Activated T-helper 17 cell treated with anti-CD3 and anti-CD28 coated beads, Interleukin-2, amount 50 U/mL, for 72 hours (primary cell): ENCODE measurements at regions not wholly inside any gene's neighbourhood (a gene's known extent, or its start where the extent isn't known, plus 50 kb on each side); places are given as distances from the start of the nearest gene placed in this dataset.

ENCODE experiments used
- ATAC-seq: fragments of 150-1000 bp; cut with Tn5 transposase; replicated peaks from 2 replicates; pipeline ENCODE4 v1.10.0; 2021; ENCODE audit warnings: mild to moderate bottlenecking, moderate library complexity
- H3K27ac Mint-ChIP-seq: one replicate; pipeline ENCODE4 v1.8.0; 2022; ENCODE audit warnings: mixed read lengths
- H3K27me3 Mint-ChIP-seq: one replicate; pipeline ENCODE4 v1.8.0; 2022; ENCODE audit warnings: mixed read lengths
- H3K36me3 Mint-ChIP-seq: one replicate; pipeline ENCODE4 v1.8.0; 2022; ENCODE audit warnings: low read depth, mild to moderate bottlenecking, mixed read lengths
- H3K4me1 Mint-ChIP-seq: one replicate; pipeline ENCODE4 v1.8.0; 2022; ENCODE audit warnings: mixed read lengths
- H3K4me3 Mint-ChIP-seq: one replicate; pipeline ENCODE4 v1.8.0; 2022; ENCODE audit warnings: mild to moderate bottlenecking, mixed read lengths
- H3K9me3 Mint-ChIP-seq: one replicate; pipeline ENCODE4 v1.8.0; 2022; ENCODE audit warnings: mixed read lengths

DNA sequence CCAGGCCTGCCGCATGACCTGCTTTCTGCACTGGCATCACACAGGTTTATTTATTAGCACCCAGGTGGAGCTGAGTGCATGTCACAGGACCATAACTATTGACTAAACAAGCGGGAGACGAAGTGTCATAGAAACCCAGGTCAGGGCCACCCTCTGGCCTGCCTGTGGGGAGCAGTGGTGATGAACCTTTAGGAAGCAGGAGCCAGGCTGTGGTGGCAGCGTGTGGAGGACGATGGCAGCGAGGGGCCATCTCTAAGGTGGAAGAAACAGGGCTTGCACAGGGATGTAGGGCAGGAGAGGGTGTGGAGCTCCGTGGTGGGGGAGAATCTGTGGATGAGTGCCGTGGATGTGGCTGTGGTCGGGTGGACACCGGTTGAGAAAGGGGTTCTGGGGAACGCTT lies 275.3 kb downstream of the TEX29 start:
- peaks cover 4% of the 10 kb centered on the region for H3K4me1 Mint-ChIP-seq
- no peak overlapping the region for H3K4me3 Mint-ChIP-seq
- no peak for ATAC-seq
- H3K27ac Mint-ChIP-seq, result no peak overlapping the region
- peaks cover 14% of the 10 kb centered on the region for H3K27me3 Mint-ChIP-seq
- no peaks in the 10 kb centered on the region for H3K36me3 Mint-ChIP-seq
- no peaks in the 10 kb centered on the region for H3K9me3 Mint-ChIP-seq

DNA sequence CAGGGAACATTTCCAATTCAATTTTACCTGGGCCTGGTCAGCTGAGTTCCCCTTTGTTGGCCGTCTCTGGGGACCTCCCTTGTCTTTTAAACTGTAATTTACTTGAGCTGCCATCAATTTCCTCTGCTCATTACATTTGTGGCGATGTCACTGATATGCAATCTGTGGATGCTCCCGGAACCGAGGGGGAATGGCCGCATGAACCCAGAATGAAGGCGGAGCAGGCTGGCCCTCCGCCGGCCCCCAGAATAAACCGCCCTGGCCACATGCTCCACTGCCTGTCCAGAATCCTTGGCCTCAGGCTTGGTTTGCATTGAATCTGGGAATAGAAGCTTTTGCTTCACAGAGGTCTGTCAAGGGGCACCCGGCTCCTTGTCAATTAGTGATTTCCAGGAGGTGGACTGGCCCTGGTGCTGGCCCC lies 276.8 kb downstream of the TEX29 start:
- ATAC-seq, result no peak
- H3K27ac Mint-ChIP-seq, result no peak overlapping the region
- H3K36me3 Mint-ChIP-seq, result no peaks in the 10 kb centered on the region
- no peaks in the 10 kb centered on the region for H3K9me3 Mint-ChIP-seq
- H3K4me1 Mint-ChIP-seq, result no peaks in the 10 kb centered on the region
- peaks cover 14% of the 10 kb centered on the region for H3K27me3 Mint-ChIP-seq
- no peak overlapping the region for H3K4me3 Mint-ChIP-seq

DNA sequence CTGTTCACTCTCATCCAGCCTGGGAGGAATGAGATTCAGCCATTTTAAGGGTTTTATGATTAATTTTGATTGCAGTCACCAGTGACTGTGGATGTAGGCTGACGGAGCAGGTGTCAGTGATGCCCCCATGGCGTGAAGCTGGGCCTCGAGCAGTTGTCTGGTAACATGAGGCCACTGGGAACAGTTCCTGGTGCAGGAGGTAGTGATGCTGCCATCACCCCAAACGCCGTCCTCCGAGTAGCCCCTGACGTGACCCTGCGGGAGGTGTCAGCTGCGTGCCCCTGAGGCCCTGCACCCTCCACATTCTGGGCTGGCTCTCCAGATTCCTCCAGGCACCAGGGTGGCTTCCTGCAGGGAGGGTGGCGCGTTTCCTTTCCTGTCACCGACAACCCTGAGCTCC lies 277.2 kb downstream of the TEX29 start:
- Mint-ChIP-seq H3K9me3 (no peaks in the 10 kb centered on the region), H3K36me3 (no peaks in the 10 kb centered on the region), H3K27ac (no peak overlapping the region), H3K4me1 (no peaks in the 10 kb centered on the region), H3K4me3 (no peak overlapping the region), H3K27me3 (peaks cover 14% of the 10 kb centered on the region)
- no peak for ATAC-seq

DNA sequence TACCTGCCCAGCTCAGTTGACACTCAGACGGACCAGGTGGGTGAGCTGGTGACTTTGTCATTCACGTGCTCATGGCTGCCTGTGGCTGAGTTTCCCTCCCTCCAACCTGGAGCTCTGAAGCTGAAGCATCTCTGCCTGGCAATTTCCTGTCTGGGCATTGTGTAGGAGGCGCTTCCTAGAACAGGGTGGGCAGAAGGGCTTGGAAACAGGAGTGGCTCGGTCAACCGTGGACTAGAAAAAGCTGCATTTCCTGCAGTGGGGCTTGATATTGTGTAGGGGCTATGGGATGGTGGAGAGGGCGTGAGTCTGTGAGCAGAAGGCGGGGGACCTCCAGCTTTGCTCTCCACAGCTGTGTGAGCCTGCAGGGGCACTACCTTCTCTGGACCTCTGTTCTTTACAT lies 278.3 kb downstream of the TEX29 start:
- Mint-ChIP-seq H3K4me3 (no peak overlapping the region), H3K36me3 (no peaks in the 10 kb centered on the region), H3K27ac (no peak overlapping the region), H3K4me1 (no peaks in the 10 kb centered on the region), H3K9me3 (no peaks in the 10 kb centered on the region), H3K27me3 (peaks cover 14% of the 10 kb centered on the region)
- ATAC-seq, result no peak

DNA sequence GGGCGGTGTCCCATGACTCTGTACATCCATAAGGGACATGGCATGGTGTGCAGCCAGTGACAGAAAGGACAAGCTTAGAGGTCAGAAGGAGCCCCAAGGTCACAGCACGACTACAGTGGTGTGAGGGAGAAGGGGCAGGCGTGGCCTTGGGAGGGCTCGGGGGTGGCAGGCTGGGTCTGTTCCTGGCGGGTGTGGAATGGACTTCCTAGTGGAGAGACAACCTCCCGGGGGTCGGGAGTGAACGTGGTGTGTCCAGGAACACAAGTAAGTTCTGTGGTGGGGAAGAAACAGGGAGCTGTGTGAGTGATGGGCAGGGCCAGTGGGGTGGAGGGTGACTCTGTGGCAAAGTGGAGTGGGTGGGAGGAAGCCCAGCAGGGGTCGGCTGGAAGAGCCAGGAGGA lies 279.3 kb downstream of the TEX29 start:
- H3K9me3 Mint-ChIP-seq, result no peaks in the 10 kb centered on the region
- no peaks in the 10 kb centered on the region for H3K36me3 Mint-ChIP-seq
- peaks cover 13% of the 10 kb centered on the region for H3K27me3 Mint-ChIP-seq
- no peak overlapping the region for H3K4me3 Mint-ChIP-seq
- H3K27ac Mint-ChIP-seq, result no peak overlapping the region
- no peak for ATAC-seq
- no peaks in the 10 kb centered on the region for H3K4me1 Mint-ChIP-seq

DNA sequence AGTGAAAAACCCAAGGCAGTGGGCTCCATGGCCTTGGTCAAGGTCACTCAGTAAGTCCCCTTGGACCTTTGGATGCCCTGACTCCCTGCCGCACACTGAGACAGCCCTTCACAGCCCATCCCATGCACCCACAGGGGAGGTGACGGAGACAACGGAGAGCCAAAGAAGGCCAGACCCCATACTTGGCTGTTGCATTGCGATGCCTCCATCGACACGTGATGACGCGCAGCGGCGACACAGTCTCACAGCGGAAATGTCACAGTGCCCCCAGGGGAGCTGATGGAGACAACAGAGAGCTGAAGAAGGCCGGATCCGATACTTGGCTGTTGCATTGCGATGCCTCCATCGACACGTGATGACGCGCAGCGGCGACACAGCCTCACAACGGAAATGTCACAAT lies 282.4 kb downstream of the TEX29 start:
- Mint-ChIP-seq H3K36me3 (no peaks in the 10 kb centered on the region), H3K27me3 (peaks cover 15% of the 10 kb centered on the region), H3K9me3 (no peaks in the 10 kb centered on the region), H3K4me3 (no peak overlapping the region), H3K27ac (no peak overlapping the region), H3K4me1 (no peaks in the 10 kb centered on the region)
- no peak for ATAC-seq

DNA sequence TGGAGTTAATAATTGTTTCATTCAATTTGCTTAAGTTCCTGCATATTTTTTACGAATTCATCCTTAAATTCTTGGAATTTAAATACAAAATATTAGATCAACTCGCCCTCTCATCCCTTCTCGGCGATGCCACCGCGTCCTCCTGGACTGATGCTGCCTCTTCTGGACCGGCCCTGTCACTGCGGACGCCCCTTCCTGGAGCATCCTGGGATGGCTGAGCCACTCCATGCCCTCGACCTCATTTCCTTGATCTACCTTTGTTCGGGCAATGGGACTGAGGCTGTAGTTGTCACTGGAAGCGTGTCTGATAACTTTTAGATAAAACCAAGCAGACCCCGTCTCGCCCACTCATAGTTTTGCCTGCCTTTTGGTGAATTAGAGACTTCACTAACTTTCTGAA lies 283.7 kb downstream of the TEX29 start:
- no peak overlapping the region for H3K27ac Mint-ChIP-seq
- H3K36me3 Mint-ChIP-seq, result no peaks in the 10 kb centered on the region
- peaks cover 9% of the 10 kb centered on the region for H3K27me3 Mint-ChIP-seq
- no peak for ATAC-seq
- H3K4me1 Mint-ChIP-seq, result no peaks in the 10 kb centered on the region
- H3K4me3 Mint-ChIP-seq, result no peak overlapping the region
- H3K9me3 Mint-ChIP-seq, result no peaks in the 10 kb centered on the region

DNA sequence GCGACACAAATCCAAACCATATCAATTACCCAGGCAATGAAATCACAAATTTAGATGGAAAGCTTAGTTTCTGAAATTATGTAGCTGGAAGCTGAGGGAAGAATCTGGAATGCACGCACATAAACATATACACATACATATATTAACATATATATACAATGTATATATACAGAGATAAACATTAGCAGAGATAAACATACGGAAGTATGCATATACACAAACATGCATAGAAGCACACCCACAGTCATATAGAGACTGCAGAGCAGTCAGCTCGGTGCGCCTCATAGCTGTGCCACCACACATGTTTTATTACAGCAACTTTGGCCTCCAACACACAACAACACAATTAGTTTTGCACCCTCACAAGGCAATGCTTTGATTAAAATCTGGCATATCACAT lies 288.1 kb downstream of the TEX29 start:
- Mint-ChIP-seq H3K4me1 (no peaks in the 10 kb centered on the region), H3K27ac (no peak overlapping the region), H3K4me3 (no peak overlapping the region), H3K36me3 (no peaks in the 10 kb centered on the region), H3K9me3 (no peaks in the 10 kb centered on the region), H3K27me3 (peaks cover 8% of the 10 kb centered on the region)
- ATAC-seq, result no peak

DNA sequence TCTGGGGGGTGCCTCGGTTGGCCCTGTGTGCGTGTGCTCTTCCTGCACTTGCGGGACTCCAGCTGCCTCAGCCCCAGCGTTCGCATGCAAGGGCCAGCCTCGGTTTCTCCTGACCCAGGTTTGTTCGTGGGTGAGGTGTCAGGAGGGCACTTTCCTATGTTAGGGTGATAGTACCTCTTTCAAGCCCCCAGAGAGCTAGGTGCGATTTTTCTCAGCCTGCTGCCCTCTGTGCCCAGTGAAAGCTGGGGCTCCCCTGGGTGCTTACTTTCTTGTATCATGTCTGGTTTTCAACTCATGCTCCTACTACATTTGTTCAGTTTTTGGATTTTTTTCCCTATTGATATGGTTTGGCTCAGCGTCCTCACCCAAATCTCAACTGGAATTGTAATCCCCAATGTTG lies 289.2 kb downstream of the TEX29 start:
- H3K4me1 Mint-ChIP-seq, result no peaks in the 10 kb centered on the region
- no peaks in the 10 kb centered on the region for H3K36me3 Mint-ChIP-seq
- no peak overlapping the region for H3K4me3 Mint-ChIP-seq
- no peak for ATAC-seq
- H3K9me3 Mint-ChIP-seq, result no peaks in the 10 kb centered on the region
- peaks cover 8% of the 10 kb centered on the region for H3K27me3 Mint-ChIP-seq
- H3K27ac Mint-ChIP-seq, result no peak overlapping the region

DNA sequence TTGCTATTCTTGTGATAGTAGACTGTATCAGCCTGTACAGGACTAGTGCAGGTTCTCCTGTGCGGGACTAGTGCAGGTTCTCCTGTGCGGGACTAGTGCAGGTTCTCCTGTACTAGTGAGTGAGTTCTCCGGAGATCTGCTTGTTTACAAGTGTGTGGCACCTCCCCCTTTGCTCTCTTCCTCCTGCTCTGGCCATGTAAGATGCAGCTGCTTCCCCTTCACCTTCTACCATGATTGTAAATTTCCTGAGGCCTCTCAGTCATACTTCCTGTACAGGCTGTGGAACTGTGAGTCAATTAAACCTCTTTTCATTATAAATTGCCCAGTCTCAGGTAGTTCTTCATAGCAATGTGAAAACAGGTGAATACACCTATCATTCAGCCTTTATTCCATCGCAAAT lies 289.6 kb downstream of the TEX29 start:
- Mint-ChIP-seq H3K27me3 (peaks cover 8% of the 10 kb centered on the region), H3K9me3 (no peaks in the 10 kb centered on the region), H3K4me1 (no peaks in the 10 kb centered on the region), H3K4me3 (no peak overlapping the region), H3K36me3 (no peaks in the 10 kb centered on the region), H3K27ac (no peak overlapping the region)
- ATAC-seq, result no peak

DNA sequence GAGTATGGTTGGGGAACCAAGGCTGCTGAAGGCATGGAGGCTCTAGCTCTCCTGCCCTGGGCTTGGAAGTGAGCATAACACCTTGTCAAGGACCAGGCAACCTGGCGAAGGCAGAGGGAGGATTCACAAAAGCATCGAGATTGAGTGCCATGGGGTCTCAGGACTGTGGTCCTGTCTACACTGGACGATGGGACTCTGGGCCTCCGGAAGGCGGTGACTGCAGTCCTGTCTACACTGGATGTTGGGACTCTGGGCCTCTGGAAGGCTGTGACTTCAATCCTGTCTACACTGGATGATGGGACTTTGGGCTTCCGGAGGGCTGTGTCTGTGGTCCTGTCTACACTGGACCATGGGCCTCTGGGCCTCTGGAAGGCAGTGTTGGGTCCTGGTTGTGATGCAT lies 290.4 kb downstream of the TEX29 start:
- Mint-ChIP-seq H3K4me3 (no peak overlapping the region), H3K9me3 (no peaks in the 10 kb centered on the region), H3K27me3 (peaks cover 8% of the 10 kb centered on the region), H3K4me1 (no peaks in the 10 kb centered on the region), H3K27ac (no peak overlapping the region), H3K36me3 (no peaks in the 10 kb centered on the region)
- ATAC-seq, result no peak

DNA sequence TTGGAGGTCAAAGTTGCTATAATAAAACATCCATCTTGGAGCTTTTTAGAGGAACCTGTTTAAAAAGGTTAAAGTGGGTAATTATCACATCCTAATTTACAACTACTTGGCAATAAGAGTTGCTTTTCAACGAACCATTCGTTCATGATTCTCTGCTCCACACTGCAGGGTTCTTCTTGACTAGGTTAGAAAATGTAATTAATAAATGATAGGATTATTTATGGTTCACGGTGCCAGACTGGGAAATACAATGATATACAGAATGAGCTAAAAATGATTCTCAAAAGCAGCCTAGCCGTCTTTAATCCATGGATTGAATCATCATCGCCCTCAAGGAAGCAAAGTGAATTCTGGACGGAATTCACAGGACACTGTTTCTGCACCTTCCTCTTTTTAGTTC lies 291.2 kb downstream of the TEX29 start:
- ATAC-seq, result no peak

DNA sequence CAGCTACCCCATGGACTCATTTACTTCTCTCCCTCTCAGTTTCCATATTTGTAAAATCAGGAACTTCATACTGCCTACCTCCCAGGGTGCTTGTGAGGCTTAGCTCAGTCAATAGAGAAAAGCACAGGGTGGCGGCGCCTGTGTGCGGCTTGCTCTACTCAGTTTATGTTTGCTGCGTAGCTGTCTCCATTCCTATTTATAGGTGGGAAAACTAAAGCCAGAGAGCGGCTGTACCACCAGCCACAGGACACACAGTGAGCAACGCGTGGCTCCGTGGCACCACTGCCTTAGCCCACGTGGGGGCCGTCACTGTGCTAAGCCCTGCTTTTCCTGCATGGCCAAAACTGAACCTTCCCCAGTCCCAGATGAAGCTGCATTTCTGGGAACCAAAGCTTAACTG lies 292.4 kb downstream of the TEX29 start:
- no peaks in the 10 kb centered on the region for H3K4me1 Mint-ChIP-seq
- no peaks in the 10 kb centered on the region for H3K36me3 Mint-ChIP-seq
- H3K4me3 Mint-ChIP-seq, result no peak overlapping the region
- peaks cover 3% of the 10 kb centered on the region for H3K27me3 Mint-ChIP-seq
- H3K27ac Mint-ChIP-seq, result no peak overlapping the region
- H3K9me3 Mint-ChIP-seq, result no peaks in the 10 kb centered on the region
- ATAC-seq, result no peak

More for the DNA sequence above, 291.2 kb downstream of the TEX29 start:
- H3K4me3 Mint-ChIP-seq, result no peak overlapping the region
- no peaks in the 10 kb centered on the region for H3K36me3 Mint-ChIP-seq
- H3K27me3 Mint-ChIP-seq, result peaks cover 6% of the 10 kb centered on the region
- no peaks in the 10 kb centered on the region for H3K4me1 Mint-ChIP-seq
- no peak overlapping the region for H3K27ac Mint-ChIP-seq
- H3K9me3 Mint-ChIP-seq, result no peaks in the 10 kb centered on the region

DNA sequence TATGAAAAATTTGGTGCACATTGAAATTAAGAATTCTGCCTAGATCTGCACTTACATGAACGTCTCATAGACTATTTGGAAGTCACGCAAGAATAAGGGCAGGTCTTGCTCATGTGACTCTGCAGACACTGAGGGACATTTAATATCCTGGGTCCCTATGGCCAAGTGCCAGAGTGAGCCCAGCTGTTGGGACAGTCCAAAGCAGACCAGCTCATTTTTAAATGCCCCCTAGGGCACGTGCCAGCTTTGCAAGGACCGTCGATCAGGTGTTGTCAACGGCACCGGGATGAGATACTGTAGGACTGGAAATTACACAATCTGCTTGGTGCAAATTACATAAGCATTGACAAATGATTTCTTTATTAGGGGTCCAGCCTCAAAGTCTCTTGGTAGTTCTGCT lies 293.6 kb downstream of the TEX29 start:
- ATAC-seq, result no peak
- Mint-ChIP-seq H3K4me3 (no peak overlapping the region), H3K9me3 (no peaks in the 10 kb centered on the region), H3K27me3 (peaks cover 3% of the 10 kb centered on the region), H3K36me3 (no peaks in the 10 kb centered on the region), H3K27ac (no peak overlapping the region), H3K4me1 (no peaks in the 10 kb centered on the region)

DNA sequence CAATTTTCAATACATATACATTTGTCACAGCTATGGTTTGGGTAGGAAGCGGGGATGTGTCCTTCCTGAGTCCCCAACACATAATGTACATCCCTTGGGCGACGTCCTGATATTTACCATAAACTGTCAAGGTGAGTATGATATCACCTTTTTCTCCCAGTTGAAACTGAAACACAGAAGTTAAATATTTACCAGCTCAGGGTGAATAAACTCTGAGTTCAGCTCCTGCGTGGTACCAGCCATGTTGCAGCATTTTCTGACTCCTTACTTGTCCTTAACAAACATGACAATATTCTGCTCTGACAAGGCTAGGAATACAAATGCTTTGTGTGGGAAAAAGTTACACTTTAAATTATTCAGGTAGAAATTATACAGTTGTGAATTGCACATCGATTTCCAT lies 294.2 kb downstream of the TEX29 start:
- ATAC-seq, result no peak
- Mint-ChIP-seq H3K27ac (no peak overlapping the region), H3K36me3 (no peaks in the 10 kb centered on the region), H3K4me1 (no peaks in the 10 kb centered on the region), H3K4me3 (no peak overlapping the region), H3K27me3 (peaks cover 3% of the 10 kb centered on the region), H3K9me3 (no peaks in the 10 kb centered on the region)

DNA sequence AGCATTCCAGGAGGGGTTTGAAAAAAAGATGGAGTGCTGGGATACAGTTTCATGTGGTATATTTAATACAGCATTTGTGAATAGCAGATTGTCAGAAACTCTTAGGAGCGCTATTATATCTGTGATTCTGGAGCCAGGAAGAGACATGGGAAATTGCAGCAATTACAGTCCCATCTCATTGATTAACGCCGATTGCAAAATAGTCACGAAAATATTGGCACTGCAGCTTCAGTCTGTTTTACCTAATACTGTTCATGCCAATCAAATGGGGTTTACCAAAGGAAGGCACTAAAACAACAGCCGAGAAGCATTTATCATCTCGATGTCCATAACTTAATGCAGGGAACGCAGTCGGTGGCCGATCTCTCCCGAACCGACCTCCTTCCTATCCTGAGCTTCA lies 295.8 kb downstream of the TEX29 start:
- Mint-ChIP-seq H3K27me3 (peaks cover 1% of the 10 kb centered on the region), H3K27ac (no peak overlapping the region), H3K9me3 (no peaks in the 10 kb centered on the region), H3K4me1 (no peaks in the 10 kb centered on the region), H3K4me3 (no peak overlapping the region), H3K36me3 (no peaks in the 10 kb centered on the region)
- no peak for ATAC-seq
